GM10266 (cell line): ENCODE measurements at regions not wholly inside any gene's neighbourhood (a gene's known extent, or its start where the extent isn't known, plus 50 kb on each side); places are given as distances from the start of the nearest gene placed in this dataset.
"Not testable (repeated sequence)": the region's sequence is repeated elsewhere in the genome, so short reads cannot be mapped to it uniquely, and the experiment has no call there.

Experiments
- DNase-seq: peaks from one replicate; pipeline ENCODE4 v3.0.0; 2012; ENCODE audit errors: extremely low spot score
- TF ChIP-seq, protein P1 (sequence below): IDR thresholded peaks from 2 replicates; pipeline ENCODE4 v1.5.1; 2012; ENCODE audit warnings: mild to moderate bottlenecking, low read depth; ENCODE audit not compliant: control insufficient read depth, insufficient read depth; ENCODE audit errors: missing control alignments

DNA sequence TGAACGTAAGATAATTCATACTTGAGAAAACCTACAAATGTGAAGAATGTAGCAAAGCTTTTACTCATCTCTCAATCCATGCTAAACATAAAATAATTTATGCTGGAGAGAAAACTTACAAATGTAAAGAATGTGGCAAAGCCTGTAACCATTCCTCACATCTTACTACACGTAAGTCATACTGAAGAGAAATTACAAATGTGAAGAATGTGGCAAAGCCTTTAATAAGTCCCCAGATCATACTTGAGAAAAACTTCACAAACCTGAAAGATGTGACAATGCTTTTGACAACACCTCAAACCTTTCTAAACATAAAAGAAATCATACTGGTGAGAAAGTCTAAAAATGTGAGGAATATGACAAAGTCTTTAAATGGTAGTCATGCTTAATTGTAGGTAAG is 89.4 kb downstream of the ZNF675 start:
- TF ChIP-seq, protein P1, sequence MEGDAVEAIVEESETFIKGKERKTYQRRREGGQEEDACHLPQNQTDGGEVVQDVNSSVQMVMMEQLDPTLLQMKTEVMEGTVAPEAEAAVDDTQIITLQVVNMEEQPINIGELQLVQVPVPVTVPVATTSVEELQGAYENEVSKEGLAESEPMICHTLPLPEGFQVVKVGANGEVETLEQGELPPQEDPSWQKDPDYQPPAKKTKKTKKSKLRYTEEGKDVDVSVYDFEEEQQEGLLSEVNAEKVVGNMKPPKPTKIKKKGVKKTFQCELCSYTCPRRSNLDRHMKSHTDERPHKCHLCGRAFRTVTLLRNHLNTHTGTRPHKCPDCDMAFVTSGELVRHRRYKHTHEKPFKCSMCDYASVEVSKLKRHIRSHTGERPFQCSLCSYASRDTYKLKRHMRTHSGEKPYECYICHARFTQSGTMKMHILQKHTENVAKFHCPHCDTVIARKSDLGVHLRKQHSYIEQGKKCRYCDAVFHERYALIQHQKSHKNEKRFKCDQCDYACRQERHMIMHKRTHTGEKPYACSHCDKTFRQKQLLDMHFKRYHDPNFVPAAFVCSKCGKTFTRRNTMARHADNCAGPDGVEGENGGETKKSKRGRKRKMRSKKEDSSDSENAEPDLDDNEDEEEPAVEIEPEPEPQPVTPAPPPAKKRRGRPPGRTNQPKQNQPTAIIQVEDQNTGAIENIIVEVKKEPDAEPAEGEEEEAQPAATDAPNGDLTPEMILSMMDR, result no peak
- DNase-seq, result no peak

DNA sequence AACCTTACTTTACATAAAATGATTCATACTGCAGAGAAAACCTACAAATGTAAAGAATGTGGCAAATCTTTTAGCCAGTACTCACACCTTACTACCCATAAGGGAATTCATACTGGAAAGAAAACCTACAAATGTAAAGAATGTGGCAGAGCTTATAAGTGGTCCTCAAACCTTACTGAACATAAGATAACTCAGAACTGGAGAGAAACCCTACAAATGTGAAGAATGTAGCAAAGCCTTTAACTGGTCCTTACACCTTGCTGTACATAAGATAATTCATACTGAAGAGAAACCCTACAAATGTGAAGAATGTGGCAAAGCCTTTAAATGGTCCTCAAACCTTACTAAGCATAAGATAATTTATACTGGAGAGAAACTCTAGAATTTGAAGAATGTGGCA is 90.1 kb downstream of the ZNF675 start:
- TF ChIP-seq, protein P1, result no peak
- DNase-seq, result no peak

DNA sequence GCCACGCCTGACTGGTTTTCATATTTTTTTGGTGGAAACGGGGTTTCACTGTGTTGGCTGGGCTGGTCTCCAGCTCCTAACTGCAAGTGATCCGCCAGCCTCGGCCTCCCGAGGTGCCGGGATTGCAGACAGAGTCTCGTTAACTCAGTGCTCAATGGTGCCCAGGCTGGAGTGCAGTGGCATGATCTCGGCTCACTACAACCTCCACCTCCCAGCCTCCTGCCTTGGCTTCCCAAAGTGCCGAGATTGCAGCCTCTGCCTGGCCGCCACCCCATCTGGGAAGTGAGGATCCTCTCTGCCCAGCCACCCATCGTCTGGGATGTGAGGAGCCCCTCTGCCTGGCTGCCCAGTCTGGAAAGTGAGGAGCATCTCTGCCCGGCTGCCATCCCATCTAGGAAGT is 92.7 kb downstream of the ZNF675 start:
- not testable (repeated sequence) for DNase-seq

DNA sequence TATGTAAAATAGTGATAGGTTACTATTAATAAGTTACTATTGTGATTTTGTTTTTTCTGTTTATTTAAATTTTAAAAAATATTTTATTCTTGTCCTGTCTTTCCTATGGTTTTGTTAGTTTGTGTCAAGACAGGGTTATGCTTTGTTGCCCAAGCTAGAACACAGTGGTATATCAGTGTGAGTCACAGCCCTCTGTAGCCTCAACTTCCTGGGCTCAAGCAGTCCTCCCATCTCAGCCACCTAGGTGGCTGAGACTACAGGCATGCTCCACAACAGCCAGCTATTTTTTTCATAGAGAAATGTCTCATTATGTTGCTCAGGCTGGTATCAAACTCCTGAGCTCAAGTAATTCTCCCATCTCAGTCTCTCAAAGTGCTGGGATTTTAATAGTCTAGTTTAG is 99.5 kb downstream of the ZNF675 start:
- TF ChIP-seq, protein P1, result no peak
- no peak for DNase-seq

DNA sequence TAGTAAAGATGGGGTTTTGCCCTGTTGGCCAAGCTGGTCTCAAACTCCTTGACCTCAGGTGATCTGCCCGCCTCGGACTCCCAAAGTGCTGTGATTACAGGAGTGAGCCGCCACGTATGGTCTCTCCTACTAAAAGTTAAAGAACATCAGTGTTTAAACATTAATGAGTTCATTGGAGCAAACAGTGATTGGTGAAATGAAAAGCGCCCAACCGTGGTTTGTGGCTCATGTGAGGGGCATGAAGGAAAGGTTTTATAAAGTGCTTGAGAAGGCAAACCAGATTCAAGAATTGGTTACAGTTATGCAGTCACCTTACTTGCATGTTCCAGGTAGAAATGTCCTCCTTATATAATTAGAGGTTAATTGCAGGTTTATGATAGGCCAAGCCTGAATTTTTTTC is 109.5 kb downstream of the ZNF675 start:
- DNase-seq, result no peak
- TF ChIP-seq, protein P1, result no peak

DNA sequence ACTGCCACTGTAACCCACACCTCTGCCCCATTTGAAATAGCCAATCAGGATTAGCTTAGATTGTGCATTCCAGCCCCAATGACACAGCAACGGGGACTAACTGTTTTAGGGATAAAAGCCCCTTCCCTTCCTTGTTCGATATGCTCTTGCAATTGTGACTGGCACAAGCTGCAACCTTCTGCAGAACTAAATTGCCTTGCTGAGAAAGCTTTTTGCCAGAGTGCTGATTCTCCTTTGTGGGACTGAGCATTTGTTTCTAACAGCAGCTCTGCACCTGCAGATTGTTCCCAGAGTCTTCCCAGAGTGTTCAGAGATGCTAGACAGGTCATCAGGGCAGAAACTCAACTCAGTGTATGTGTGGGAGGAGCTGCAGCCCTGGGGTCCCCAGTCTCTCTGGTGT is 115.8 kb downstream of the ZNF675 start:
- TF ChIP-seq, protein P1, result no peak
- DNase-seq, result no peak

DNA sequence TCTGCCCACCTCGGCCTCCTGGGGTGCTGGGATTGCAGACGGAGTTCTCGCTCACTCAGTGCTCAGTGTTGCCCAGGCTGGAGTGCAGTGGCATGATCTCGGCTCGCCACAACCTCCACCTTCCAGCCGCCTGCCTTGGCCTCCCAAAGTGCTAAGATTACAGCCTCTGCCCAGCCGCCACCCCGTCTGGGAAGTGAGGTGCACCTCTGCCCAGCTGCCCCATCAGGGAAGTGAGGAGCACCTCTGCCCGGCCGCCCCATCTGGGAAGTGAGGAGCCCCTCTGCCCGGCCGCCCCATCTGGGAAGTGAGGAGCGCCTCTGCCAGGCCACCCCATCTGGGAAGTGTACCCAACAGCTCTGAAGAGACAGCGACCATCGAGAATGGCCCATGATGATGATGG is 118.9 kb downstream of the ZNF675 start:
- not testable (repeated sequence) for DNase-seq

DNA sequence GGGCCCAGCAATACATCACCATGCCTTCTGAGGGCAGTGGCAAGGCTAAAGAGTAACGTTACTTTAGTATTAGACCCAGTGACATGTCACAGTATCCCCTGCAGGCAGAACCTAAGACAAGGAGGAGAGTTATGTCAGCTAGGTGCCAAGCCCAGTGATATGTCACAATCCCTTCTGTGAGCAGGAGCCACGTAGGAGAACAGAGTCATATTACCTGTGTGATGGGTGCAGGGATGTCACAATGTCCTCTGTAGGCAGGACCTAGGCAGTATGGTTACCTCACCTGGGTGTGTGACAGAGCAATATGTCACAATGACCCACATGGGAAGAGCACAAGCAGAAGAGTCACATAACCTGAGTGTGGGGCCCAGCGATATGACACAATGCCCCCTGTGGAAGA is 121.8 kb downstream of the ZNF675 start:
- TF ChIP-seq, protein P1, result no peak
- no peak for DNase-seq

DNA sequence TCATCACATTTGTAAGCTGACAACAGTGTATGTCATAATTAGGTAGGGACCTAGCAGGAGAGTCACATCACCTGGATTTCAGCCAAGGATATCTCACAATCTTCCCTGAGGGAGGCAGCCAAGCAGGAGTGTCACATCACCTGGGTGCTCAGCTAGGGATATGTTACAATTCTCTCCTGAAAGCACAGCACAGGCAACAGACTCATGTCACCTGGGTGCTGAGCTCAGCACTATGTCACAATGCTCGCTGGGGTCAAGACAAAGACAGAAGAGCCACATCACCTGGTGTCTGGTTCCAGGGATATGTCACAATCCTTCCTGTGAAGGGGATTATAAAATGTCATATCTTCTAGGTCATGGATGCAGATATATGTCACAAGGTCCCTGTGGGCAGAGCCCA is 123.7 kb downstream of the ZNF675 start:
- DNase-seq, result no peak
- TF ChIP-seq, protein P1, result no peak
